HCT116 (cell line): ENCODE measurements at regions not wholly inside any gene's neighbourhood (a gene's known extent, or its start where the extent isn't known, plus 50 kb on each side); places are given as distances from the start of the nearest gene placed in this dataset.

Experiments used
- ATAC-seq: fragments of 200-7000 bp; cut with Tn5 transposase; 2 replicates; pipeline ENCODE4 v1.9.1; 2020; ENCODE audit warnings: mild to moderate bottlenecking, moderate library complexity
- BruUV-seq: library from RNA; stranded (reverse); fragments of 400-500 nt; replicated peaks from 2 replicates; lab custom pipeline; 2021; lab: Mats Ljungman, UMichigan
- CTCF ChIA-PET: fragments of 300-600 bp; sonication (Branson Sonifier 250); formaldehyde crosslinking; loops from one replicate; lab custom pipeline; 2021; ENCODE audit warnings: antibody characterized with exemption; lab: Charles Lee
- POLR2A ChIA-PET: fragments of 300-600, 350-600 bp; sonication (Branson Sonifier 250); formaldehyde crosslinking; loops from one replicate; lab custom pipeline; 2021; ENCODE audit warnings: antibody characterized with exemption; lab: Charles Lee
- RAD21 ChIA-PET, 2 experiments: fragments of 300-600 bp; sonication (Branson Sonifier 250); formaldehyde crosslinking; loops; one replicate each; lab custom pipeline; 2023; ENCODE audit warnings: low total read pairs in 2 of 2; ENCODE audit not compliant: uncharacterized antibody in 2 of 2, unreplicated experiment in 2 of 2, low non-redundant PET in 1 of 2; lab: Charles Lee
- DNase-seq: peaks from one replicate; pipeline ENCODE4 v3.0.0-alpha.2; 2010; ENCODE audit warnings: low read depth, low spot score
- H2AFZ ChIP-seq: fragments of 200-600 bp; shearing (Covaris generic), sonication (generic); 2 replicates; pipeline ENCODE4 v1.6.1; 2017; ENCODE audit warnings: low read depth, mixed run types, mixed read lengths, antibody characterized with exemption, low read length; ENCODE audit not compliant: poor library complexity, severe bottlenecking
- H3K27ac ChIP-seq: 2 replicates; pipeline ENCODE4 v1.5.1; 2012; ENCODE audit warnings: low read depth, low read length
- H3K27me3 ChIP-seq: fragments of 200-600 bp; sonication (generic); 2 replicates; pipeline ENCODE4 v1.6.1; 2016; ENCODE audit warnings: mixed run types, low read length, mixed read lengths; ENCODE audit not compliant: insufficient read depth
- H3K36me3 ChIP-seq, 2 experiments: fragments of 200-500 bp in 1 of 2; fragments of 200-600 bp in 1 of 2; sonication (Bioruptor generic) in 1 of 2; sonication (generic) in 1 of 2; 2 replicates each; pipeline versions ENCODE4 v1.5.1 to v1.6.1; 2014 to 2016; ENCODE audit warnings: low read length in 2 of 2, inconsistent platforms in 1 of 2, mixed read lengths in 1 of 2, mixed run types in 1 of 2; ENCODE audit not compliant: insufficient read depth in 2 of 2, control insufficient read depth in 1 of 2
- H3K4me1 ChIP-seq, 2 experiments: fragments of 200-600 bp in 1 of 2; sonication (generic) in 1 of 2; 2 replicates each; pipeline versions ENCODE4 v1.5.1 to v1.6.1; 2012 to 2017; ENCODE audit warnings: low read length in 2 of 2, inconsistent platforms in 1 of 2, mild to moderate bottlenecking in 1 of 2, mixed read lengths in 1 of 2, mixed run types in 1 of 2, moderate library complexity in 1 of 2; ENCODE audit not compliant: insufficient read depth in 2 of 2, control insufficient read depth in 1 of 2
- H3K4me2 ChIP-seq: fragments of 200-600 bp; sonication (generic); 2 replicates; pipeline ENCODE4 v1.6.1; 2017; ENCODE audit warnings: mixed run types, low read length, mixed read lengths
- H3K4me3 ChIP-seq, 2 experiments: fragments of 200-600 bp in 1 of 2; sonication (generic) in 1 of 2; replicated peaks in 1 of 2; 2 replicates each; pipeline ENCODE4 v1.5.1; 2011 to 2016; ENCODE audit warnings: low read length in 2 of 2, control low read depth in 1 of 2, low read depth in 1 of 2, mild to moderate bottlenecking in 1 of 2, mixed read lengths in 1 of 2, mixed run types in 1 of 2
- H3K79me2 ChIP-seq: fragments of 200-600 bp; sonication (generic); 2 replicates; pipeline ENCODE4 v1.6.1; 2017; ENCODE audit warnings: mild to moderate bottlenecking, mixed run types, low read length, moderate library complexity, mixed read lengths; ENCODE audit not compliant: insufficient read depth
- H3K9ac ChIP-seq: fragments of 200-600 bp; sonication (generic); 2 replicates; pipeline ENCODE4 v1.6.1; 2016; ENCODE audit warnings: low read length, mixed read lengths
- H3K9me2 ChIP-seq: fragments of 200-600 bp; sonication (generic), shearing (Covaris generic); 2 replicates; pipeline ENCODE4 v1.6.1; 2017; ENCODE audit warnings: mixed run types, mild to moderate bottlenecking, moderate library complexity; ENCODE audit not compliant: insufficient read depth
- H3K9me3 ChIP-seq, 2 experiments: fragments of 200-500 bp in 1 of 2; fragments of 200-600 bp in 1 of 2; sonication (Bioruptor generic) in 1 of 2; sonication (generic) in 1 of 2; 2 replicates each; pipeline ENCODE4 v1.6.1; 2014 to 2017; ENCODE audit warnings: low read length in 2 of 2, mixed read lengths in 2 of 2, inconsistent platforms in 1 of 2, low read depth in 1 of 2, mild to moderate bottlenecking in 1 of 2, mixed run types in 1 of 2, moderate library complexity in 1 of 2; ENCODE audit not compliant: control insufficient read depth in 1 of 2, insufficient read depth in 1 of 2
- H4K20me1 ChIP-seq: fragments of 200-600 bp; sonication (generic), shearing (Covaris generic); 2 replicates; pipeline ENCODE4 v1.6.1; 2017; ENCODE audit warnings: mixed run types, mild to moderate bottlenecking, moderate library complexity; ENCODE audit not compliant: insufficient read depth
- ATF3 ChIP-seq: IDR thresholded peaks from 2 replicates; pipeline ENCODE4 v1.6.1; 2012
- CEBPB ChIP-seq: IDR thresholded peaks from 2 replicates; pipeline ENCODE4 v1.6.1; 2012; ENCODE audit warnings: low read depth
- CTCF ChIP-seq, 3 experiments: fragments of 200-600 bp in 1 of 3; sonication (generic) in 1 of 3; IDR thresholded peaks in 2 of 3; conservative IDR thresholded peaks in 1 of 3; 2 replicates each; pipeline ENCODE4 v1.5.1; 2012 to 2017; ENCODE audit warnings: low read depth in 2 of 3, low read length in 2 of 3, antibody characterized with exemption in 1 of 3, borderline replicate concordance in 1 of 3, control low read depth in 1 of 3, mild to moderate bottlenecking in 1 of 3, mixed read lengths in 1 of 3, mixed run types in 1 of 3, moderate library complexity in 1 of 3; ENCODE audit not compliant: insufficient read depth in 1 of 3
- ELF1 ChIP-seq: IDR thresholded peaks from 2 replicates; pipeline ENCODE4 v1.6.1; 2012; ENCODE audit warnings: low read depth, borderline replicate concordance
- EZH2 ChIP-seq: fragments of 200-600 bp; sonication (generic); IDR thresholded peaks from 2 replicates; pipeline ENCODE4 v1.6.1; 2017; ENCODE audit warnings: antibody characterized with exemption, mixed run types
- FOSL1 ChIP-seq: IDR thresholded peaks from 2 replicates; pipeline ENCODE4 v1.6.1; 2012; ENCODE audit warnings: low read depth
- MAX ChIP-seq: IDR thresholded peaks from 2 replicates; pipeline ENCODE4 v1.6.1; 2012
- POLR2A ChIP-seq: IDR thresholded peaks from 2 replicates; pipeline ENCODE4 v1.7.0; 2011; ENCODE audit warnings: borderline replicate concordance; ENCODE audit not compliant: insufficient read depth, insufficient read length; ENCODE audit errors: extremely low read depth
- RAD21 ChIP-seq: IDR thresholded peaks from 2 replicates; pipeline ENCODE4 v1.6.1; 2012; ENCODE audit warnings: low read depth, mild to moderate bottlenecking
- REST ChIP-seq: IDR thresholded peaks from 2 replicates; pipeline ENCODE4 v1.6.1; 2012; ENCODE audit warnings: low read depth
- YY1 ChIP-seq: IDR thresholded peaks from 2 replicates; pipeline ENCODE4 v1.6.1; 2011; ENCODE audit warnings: low read length, low read depth, moderate library complexity, mild to moderate bottlenecking; ENCODE audit not compliant: insufficient replicate concordance; ENCODE audit errors: extremely low read depth
- ZBTB33 ChIP-seq: IDR thresholded peaks from 2 replicates; pipeline ENCODE4 v1.6.1; 2011; ENCODE audit warnings: mild to moderate bottlenecking, low read length, moderate library complexity; ENCODE audit not compliant: insufficient replicate concordance; ENCODE audit errors: extremely low read depth
- ZFX ChIP-seq: fragments of 450-650 bp; IDR thresholded peaks from 2 replicates; pipeline ENCODE4 v1.6.1; 2017
- intact Hi-C: fragments of 100-400 bp; cut with micrococcal nuclease; formaldehyde crosslinking; loops from 2 replicates; pipeline ENCODE4 v1.10.0; 2022

- ChIA-PET RAD21 (no interaction called here), CTCF (no interaction called here), POLR2A (no interaction called here)
- H3K4me1 ChIP-seq: peaks cover 0 to 6% of the 10 kb centered on the region in 2 experiments; a peak in 1 of 4 replicates
- no peaks in the 10 kb centered on the region for H3K79me2 ChIP-seq
- H3K9me3 ChIP-seq: peaks cover 0 to 7% of the 10 kb centered on the region in 2 experiments; a peak in 1 of 4 replicates
- no peaks in the 10 kb centered on the region for H3K27me3 ChIP-seq
- ATAC-seq (no peak), DNase-seq (no peak)
- no peak overlapping the region for H3K4me2 ChIP-seq
- no peak overlapping the region for H3K9ac ChIP-seq
- no peaks in the 10 kb centered on the region for H4K20me1 ChIP-seq
- H3K36me3 ChIP-seq: no peaks in the 10 kb centered on the region
- H3K4me3 ChIP-seq: no peak overlapping the region
- TF ChIP-seq ELF1 (no peak), ZFX (no peak), YY1 (no peak), POLR2A (no peak), CTCF (IDR thresholded peaks at IDR 0.05 in 2 of 3, conservative IDR thresholded peaks at IDR 0.05 in 1 of 3; ENCODE audit: borderline replicate concordance in 1 of 3, insufficient read depth in 1 of 3, low read depth in 2 of 3, low read length in 2 of 3) (no peak), ATF3 (no peak), CEBPB (no peak), EZH2 (no peak), RAD21 (no peak), REST (no peak), ZBTB33 (no peak), MAX (no peak), FOSL1 (no peak)
- no peak overlapping the region for H3K27ac ChIP-seq
- no peak overlapping the region for H2AFZ ChIP-seq
- no peaks in the 10 kb centered on the region for H3K9me2 ChIP-seq
- intact Hi-C loops: no loop called here
- BruUV-seq: no TSS peak
Measured at GRCh38 chr6:167676666-167677421, 149.9 kb upstream of the AFDN start.
